Gastrocnemius medialis (tissue), 4 donors: ENCODE measurements at regions not wholly inside any gene's neighbourhood (a gene's known extent, or its start where the extent isn't known, plus 50 kb on each side); places are given as distances from the start of the nearest gene placed in this dataset.

Source experiments
- ATAC-seq, 2 donors: fragments of 150-250 bp; one replicate each; pipeline ENCODE4 v1.9.1; 2016
- DNase-seq, 2 donors: peaks; one replicate each; pipeline ENCODE4 v3.0.0-alpha.2; 2019
- H3K27ac ChIP-seq, 4 donors: fragments of 200-600 bp; sonication (generic); 1 replicate in 1 of 4; 2 replicates in 3 of 4; pipeline ENCODE4 v1.5.1; 2016 to 2018; ENCODE audit warnings: mild to moderate bottlenecking in 2 of 4, moderate library complexity in 1 of 4
- H3K27me3 ChIP-seq, 3 donors: fragments of 200-600 bp; sonication (generic) in 2 of 3; 1 replicate in 1 of 3; 2 replicates in 2 of 3; pipeline versions ENCODE4 v1.5.1 to v1.6.0; 2016 to 2019; ENCODE audit warnings: mild to moderate bottlenecking in 1 of 3, moderate library complexity in 1 of 3
- H3K36me3 ChIP-seq, 2 donors: fragments of 200-600 bp; sonication (generic) in 1 of 2; one replicate each; pipeline ENCODE4 v1.5.1; 2017 to 2018
- H3K4me1 ChIP-seq, 2 donors: fragments of 200-600 bp; sonication (generic) in 1 of 2; one replicate each; pipeline ENCODE4 v1.5.1; 2016 to 2017; ENCODE audit warnings: mild to moderate bottlenecking in 2 of 2
- H3K4me3 ChIP-seq, 4 donors: fragments of 200-600 bp; sonication (generic) in 3 of 4; 1 replicate in 1 of 4; 2 replicates in 3 of 4; pipeline ENCODE4 v1.5.1; 2016 to 2019; ENCODE audit warnings: mild to moderate bottlenecking in 2 of 4
- H3K9me3 ChIP-seq, 3 donors: fragments of 200-600 bp; sonication (generic) in 2 of 3; 1 replicate in 1 of 3; 2 replicates in 2 of 3; pipeline ENCODE4 v1.5.1; 2016 to 2019
- POLR2A ChIP-seq, 2 donors: fragments of 450-650 bp; IDR thresholded peaks; one replicate each; pipeline ENCODE4 v1.6.1; 2017; ENCODE audit warnings: antibody characterized with exemption in 2 of 2, mild to moderate bottlenecking in 2 of 2, moderate library complexity in 2 of 2
- in situ Hi-C, 4 donors: fragments of 200-750 bp; cut with MboI; loops; one replicate each; pipeline versions ENCODE4 v1.15.0 to v1.8.0; 2017; ENCODE audit warnings: low sequenced_read_pairs in 4 of 4
- intact Hi-C: fragments of 100-400 bp; cut with DNase I; formaldehyde crosslinking; loops from one replicate; pipeline ENCODE4 v1.15.1; 2023; ENCODE audit warnings: low total_unique reads
- TF ChIP-seq, protein P1 (sequence below), 5 experiments: fragments of 450-650 bp in 3 of 5; fragments of 200-600 bp in 2 of 5; sonication (generic) in 2 of 5; IDR thresholded peaks in 4 of 5; conservative IDR thresholded peaks in 1 of 5; 1 replicate in 4 of 5; 2 replicates in 1 of 5; pipeline ENCODE4 v1.5.1; 2016 to 2019; ENCODE audit warnings: antibody characterized with exemption in 5 of 5, mild to moderate bottlenecking in 3 of 5, moderate library complexity in 3 of 5

DNA sequence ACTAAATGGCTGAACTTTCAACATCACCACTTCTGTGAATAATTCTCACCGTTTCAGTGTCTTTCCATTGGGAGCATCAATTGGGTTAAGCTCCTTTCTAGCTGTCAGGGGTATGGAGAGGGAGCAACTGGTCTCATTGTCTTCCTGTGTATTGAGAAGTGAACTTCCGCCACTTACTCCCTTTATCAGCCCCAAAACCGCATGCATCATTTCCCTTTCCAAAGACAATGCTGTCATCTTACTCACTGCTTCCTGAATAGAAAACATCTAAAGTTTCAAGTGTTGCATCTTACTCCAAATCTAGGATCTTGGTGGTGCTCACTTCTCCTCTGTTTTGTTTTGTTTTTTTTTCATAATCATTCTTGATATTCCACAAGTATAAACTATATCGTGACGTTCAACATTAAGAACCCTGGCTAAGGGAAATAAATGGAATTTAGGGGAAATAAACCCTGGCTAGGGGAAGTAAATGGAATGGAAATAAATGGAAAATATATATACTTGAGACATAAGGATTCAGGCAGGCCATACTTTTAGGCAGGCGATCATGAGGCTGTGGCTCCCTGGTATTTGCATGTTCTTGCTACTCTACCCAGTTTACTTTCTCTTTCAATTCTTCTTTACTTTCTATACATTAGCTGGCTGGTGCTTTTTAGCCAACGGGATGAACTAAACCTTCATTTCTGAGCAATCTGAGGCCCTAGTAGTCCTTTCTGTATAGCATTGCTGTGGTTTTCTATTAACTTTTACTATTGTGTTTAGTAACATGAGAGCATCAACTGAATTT, 371.9 kb downstream of the BMPER start:
- ATAC-seq (no peak), DNase-seq (no peak)
- in situ Hi-C loops, result no loop called here
- Histone ChIP-seq H3K4me3 (no peak overlapping the region), H3K27ac (no peak overlapping the region), H3K27me3 (no peaks in the 10 kb centered on the region), H3K36me3 (no peaks in the 10 kb centered on the region), H3K4me1 (no peaks in the 10 kb centered on the region), H3K9me3 (no peaks in the 10 kb centered on the region)
- intact Hi-C loops, result no loop called here
- no peak for TF ChIP-seq POLR2A (IDR thresholded peaks at IDR 0.05)
- TF ChIP-seq, protein P1, sequence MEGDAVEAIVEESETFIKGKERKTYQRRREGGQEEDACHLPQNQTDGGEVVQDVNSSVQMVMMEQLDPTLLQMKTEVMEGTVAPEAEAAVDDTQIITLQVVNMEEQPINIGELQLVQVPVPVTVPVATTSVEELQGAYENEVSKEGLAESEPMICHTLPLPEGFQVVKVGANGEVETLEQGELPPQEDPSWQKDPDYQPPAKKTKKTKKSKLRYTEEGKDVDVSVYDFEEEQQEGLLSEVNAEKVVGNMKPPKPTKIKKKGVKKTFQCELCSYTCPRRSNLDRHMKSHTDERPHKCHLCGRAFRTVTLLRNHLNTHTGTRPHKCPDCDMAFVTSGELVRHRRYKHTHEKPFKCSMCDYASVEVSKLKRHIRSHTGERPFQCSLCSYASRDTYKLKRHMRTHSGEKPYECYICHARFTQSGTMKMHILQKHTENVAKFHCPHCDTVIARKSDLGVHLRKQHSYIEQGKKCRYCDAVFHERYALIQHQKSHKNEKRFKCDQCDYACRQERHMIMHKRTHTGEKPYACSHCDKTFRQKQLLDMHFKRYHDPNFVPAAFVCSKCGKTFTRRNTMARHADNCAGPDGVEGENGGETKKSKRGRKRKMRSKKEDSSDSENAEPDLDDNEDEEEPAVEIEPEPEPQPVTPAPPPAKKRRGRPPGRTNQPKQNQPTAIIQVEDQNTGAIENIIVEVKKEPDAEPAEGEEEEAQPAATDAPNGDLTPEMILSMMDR (IDR thresholded peaks at IDR 0.05 in 4 of 5, conservative IDR thresholded peaks at IDR 0.05 in 1 of 5), result no peak

DNA sequence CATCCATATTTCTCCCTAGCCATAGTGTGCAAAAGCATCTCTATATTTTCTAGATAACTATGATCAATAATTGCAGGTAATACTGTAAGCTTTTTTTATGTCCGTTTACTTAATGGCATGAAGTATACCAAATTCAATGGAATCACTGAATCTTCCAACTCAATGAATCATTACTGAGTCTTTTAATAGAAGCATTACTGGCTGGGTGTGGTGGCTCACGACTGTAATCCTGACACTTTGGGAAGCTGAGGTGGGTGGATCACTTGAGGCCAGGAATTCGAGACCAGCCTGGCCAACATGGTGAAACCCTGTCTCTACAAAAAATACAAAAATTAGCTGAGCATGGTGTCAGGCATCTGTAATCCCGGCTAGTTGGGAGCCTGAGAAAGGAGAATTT, 372.5 kb downstream of the BMPER start:
- no peaks in the 10 kb centered on the region for H3K9me3 ChIP-seq
- no peak for TF ChIP-seq POLR2A (IDR thresholded peaks at IDR 0.05)
- TF ChIP-seq, protein P1 (IDR thresholded peaks at IDR 0.05 in 4 of 5, conservative IDR thresholded peaks at IDR 0.05 in 1 of 5), result no peak
- DNase-seq (no peak), ATAC-seq (no peak)
- no peak overlapping the region for H3K27ac ChIP-seq
- in situ Hi-C loops (no loop called here), intact Hi-C loops (no loop called here)
- no peaks in the 10 kb centered on the region for H3K4me1 ChIP-seq
- H3K36me3 ChIP-seq, result no peaks in the 10 kb centered on the region
- H3K4me3 ChIP-seq, result no peak overlapping the region
- no peaks in the 10 kb centered on the region for H3K27me3 ChIP-seq

DNA sequence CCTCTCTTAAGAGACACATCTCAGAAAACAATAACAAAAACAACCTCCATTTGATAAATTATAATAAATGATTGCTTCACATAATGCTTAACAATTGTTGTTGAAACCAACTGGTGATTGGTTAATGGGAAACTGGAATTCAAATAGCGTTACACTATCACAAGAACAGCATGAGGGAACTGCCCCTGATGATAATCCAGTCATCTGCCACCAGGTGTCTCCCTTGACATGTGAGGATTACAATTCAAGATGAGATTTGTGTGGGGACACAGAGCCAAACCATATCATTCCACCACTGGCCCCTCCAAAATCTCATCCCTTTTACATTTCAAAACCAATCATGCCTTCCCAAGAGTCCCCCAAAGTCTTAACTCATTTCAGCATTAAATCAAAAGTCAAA, 375.9 kb downstream of the BMPER start:
- in situ Hi-C loops (no loop called here), intact Hi-C loops (no loop called here)

DNA sequence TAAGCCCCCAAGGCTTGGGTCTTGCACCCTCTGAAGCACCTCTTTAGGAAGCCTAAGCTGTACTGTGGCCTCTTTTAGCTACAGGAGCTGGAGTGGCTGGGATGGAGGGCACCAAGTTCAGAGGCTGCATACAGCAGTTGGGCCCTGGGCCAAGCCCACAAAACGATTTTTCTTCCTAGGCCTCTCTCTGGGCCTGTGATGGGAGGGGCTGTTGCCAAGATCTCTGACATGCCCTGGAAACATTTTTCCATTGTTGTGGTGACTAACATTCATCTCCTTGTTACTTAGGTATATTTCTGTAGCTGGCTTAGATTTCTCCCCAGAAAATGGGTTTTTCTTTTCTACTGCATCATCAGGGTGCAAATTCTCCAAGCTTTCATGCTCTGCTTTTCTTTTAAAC, 375.7 kb upstream of the NPSR1 start:
- intact Hi-C loops, result no loop called here

More for the DNA sequence above, 375.9 kb downstream of the BMPER start:
- no peak overlapping the region for H3K27ac ChIP-seq
- DNase-seq (no peak), ATAC-seq (no peak)
- no peak overlapping the region for H3K4me3 ChIP-seq
- H3K4me1 ChIP-seq, result no peaks in the 10 kb centered on the region
- H3K9me3 ChIP-seq, result peaks cover 0 to 3% (median 0%) of the 10 kb centered on the region in 3 donors
- H3K27me3 ChIP-seq, result no peaks in the 10 kb centered on the region
- H3K36me3 ChIP-seq, result no peaks in the 10 kb centered on the region
- TF ChIP-seq, protein P1 (IDR thresholded peaks at IDR 0.05 in 4 of 5, conservative IDR thresholded peaks at IDR 0.05 in 1 of 5), result no peak
- no peak for TF ChIP-seq POLR2A (IDR thresholded peaks at IDR 0.05)

More for the DNA sequence above, 375.7 kb upstream of the NPSR1 start:
- ATAC-seq (no peak), DNase-seq (no peak)
- Histone ChIP-seq H3K4me3 (no peak overlapping the region), H3K9me3 (peaks cover 0 to 3% (median 0%) of the 10 kb centered on the region in 3 donors), H3K4me1 (no peaks in the 10 kb centered on the region), H3K27me3 (no peaks in the 10 kb centered on the region), H3K36me3 (no peaks in the 10 kb centered on the region), H3K27ac (no peak overlapping the region)
- TF ChIP-seq, protein P1 (IDR thresholded peaks at IDR 0.05 in 4 of 5, conservative IDR thresholded peaks at IDR 0.05 in 1 of 5), result no peak
- no peak for TF ChIP-seq POLR2A (IDR thresholded peaks at IDR 0.05)
- in situ Hi-C loops, result no loop called here
